OCI-LY7 (cell line): ENCODE measurements at regions not wholly inside any gene's neighbourhood (a gene's known extent, or its start where the extent isn't known, plus 50 kb on each side); places are given as distances from the start of the nearest gene placed in this dataset.

Experiments used
- CTCF ChIP-seq: fragments of 200-600 bp; sonication (generic); conservative IDR thresholded peaks from 2 replicates; pipeline ENCODE4 v1.5.1; 2014; ENCODE audit warnings: mild to moderate bottlenecking, antibody characterized with exemption, low read length, moderate library complexity, mixed read lengths
- EZH2phosphoT487 ChIP-seq: fragments of 200-600 bp; sonication (generic); IDR thresholded peaks from 2 replicates; pipeline ENCODE4 v1.6.1; 2018; ENCODE audit warnings: low read depth, borderline replicate concordance, mild to moderate bottlenecking, mixed run types, antibody characterized with exemption, low read length, moderate library complexity, mixed read lengths

- TF ChIP-seq CTCF = no peak
- TF ChIP-seq EZH2phosphoT487 = no peak
Measured at GRCh38 chr20:40225596-40225995, 463.4 kb downstream of the MAFB start.
